ENCODE measurements at regions not wholly inside any gene's neighbourhood (a gene's known extent, or its start where the extent isn't known, plus 50 kb on each side); places are given as distances from the start of the nearest gene placed in this dataset.

DNA sequence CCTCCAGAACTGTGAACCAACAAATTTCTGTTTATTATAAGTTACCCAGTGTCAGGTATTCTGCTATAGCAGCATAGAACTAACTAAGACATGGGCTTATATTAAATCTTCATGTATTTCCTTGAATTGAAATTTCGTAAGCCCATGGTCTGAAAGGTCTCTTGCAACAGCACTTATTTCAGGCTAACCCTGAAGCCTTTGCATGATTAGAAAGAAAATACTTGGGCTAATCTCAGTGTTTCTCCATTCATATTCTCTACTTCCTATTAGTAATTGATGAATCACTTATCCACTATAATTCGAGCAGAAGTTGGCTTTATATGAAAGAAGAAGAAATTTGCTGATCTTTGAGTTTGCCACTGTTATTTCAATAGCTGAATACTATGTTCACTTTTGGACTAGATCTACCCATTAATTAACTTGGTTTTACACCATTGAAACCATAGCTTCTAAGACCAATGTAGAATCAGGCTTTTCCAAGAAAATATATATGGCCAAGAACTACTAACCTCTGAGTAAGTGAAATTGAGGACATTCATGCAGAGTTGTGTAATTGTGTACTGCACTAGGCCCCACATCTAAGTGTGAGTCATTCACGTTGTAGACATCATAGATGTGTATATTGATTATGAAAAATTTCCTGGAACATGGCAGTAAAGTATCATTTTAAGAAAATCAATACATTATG lies 731.6 kb downstream of the SOCS6 start:
- no peaks in the 10 kb centered on the region for H3K27me3 ChIP-seq (ENCODE audit: insufficient read depth, low read length)
- no TSS peak for BruUV-seq (replicated peaks)
- H3K9me3 ChIP-seq (ENCODE audit: control insufficient read depth in 1 of 2, insufficient read depth in 1 of 2, low read depth in 1 of 2, low read length in 2 of 2) = peaks cover 11 to 28% of the 10 kb centered on the region in 2 experiments; a peak in 2 of 4 replicates
- no peaks in the 10 kb centered on the region for H3K9me2 ChIP-seq (ENCODE audit: insufficient read depth)
- H3K9ac ChIP-seq (ENCODE audit: low read length) = no peak overlapping the region
- no peak overlapping the region for H2AFZ ChIP-seq (ENCODE audit: low read depth, low read length, poor library complexity, severe bottlenecking)
- DNase-seq (ENCODE audit: low read depth, low spot score) (no peak), ATAC-seq (no peak)
- H3K4me1 ChIP-seq (ENCODE audit: control insufficient read depth in 1 of 2, insufficient read depth in 2 of 2, low read length in 2 of 2) = no peaks in the 10 kb centered on the region
- no peak overlapping the region for H3K4me2 ChIP-seq (ENCODE audit: low read length)
- no peaks in the 10 kb centered on the region for H3K36me3 ChIP-seq (ENCODE audit: control insufficient read depth in 1 of 2, insufficient read depth in 2 of 2, low read length in 2 of 2)
- H4K20me1 ChIP-seq (ENCODE audit: insufficient read depth) = no peaks in the 10 kb centered on the region
- intact Hi-C loops (cut with micrococcal nuclease) = no loop called here
- ChIA-PET CTCF (no interaction called here), POLR2A (no interaction called here), RAD21 (ENCODE audit: low non-redundant PET in 1 of 2, low total read pairs in 2 of 2, uncharacterized antibody in 2 of 2, unreplicated experiment in 2 of 2) (no interaction called here)
- no peak overlapping the region for H3K27ac ChIP-seq (ENCODE audit: low read depth, low read length)
- H3K79me2 ChIP-seq (ENCODE audit: insufficient read depth, low read length) = no peaks in the 10 kb centered on the region
- TF ChIP-seq POLR2AphosphoS5 (IDR thresholded peaks at IDR 0.05; ENCODE audit: low read depth, low read length) (no peak), SRF (IDR thresholded peaks at IDR 0.05; ENCODE audit: low read depth) (no peak), ELF1 (IDR thresholded peaks at IDR 0.05; ENCODE audit: borderline replicate concordance, low read depth) (no peak), RAD21 (IDR thresholded peaks at IDR 0.05; ENCODE audit: low read depth) (no peak), POLR2A (IDR thresholded peaks at IDR 0.05; ENCODE audit: borderline replicate concordance, extremely low read depth, insufficient read depth, insufficient read length) (no peak), TCF7L2 (IDR thresholded peaks at IDR 0.05; ENCODE audit: borderline replicate concordance, extremely low read depth, insufficient read depth, insufficient read length) (no peak), EGR1 (IDR thresholded peaks at IDR 0.05; ENCODE audit: low read depth) (no peak)
- TF ChIP-seq, protein P1, sequence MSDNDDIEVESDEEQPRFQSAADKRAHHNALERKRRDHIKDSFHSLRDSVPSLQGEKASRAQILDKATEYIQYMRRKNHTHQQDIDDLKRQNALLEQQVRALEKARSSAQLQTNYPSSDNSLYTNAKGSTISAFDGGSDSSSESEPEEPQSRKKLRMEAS (IDR thresholded peaks at IDR 0.05) = no peak
- TF ChIP-seq, protein P2, sequence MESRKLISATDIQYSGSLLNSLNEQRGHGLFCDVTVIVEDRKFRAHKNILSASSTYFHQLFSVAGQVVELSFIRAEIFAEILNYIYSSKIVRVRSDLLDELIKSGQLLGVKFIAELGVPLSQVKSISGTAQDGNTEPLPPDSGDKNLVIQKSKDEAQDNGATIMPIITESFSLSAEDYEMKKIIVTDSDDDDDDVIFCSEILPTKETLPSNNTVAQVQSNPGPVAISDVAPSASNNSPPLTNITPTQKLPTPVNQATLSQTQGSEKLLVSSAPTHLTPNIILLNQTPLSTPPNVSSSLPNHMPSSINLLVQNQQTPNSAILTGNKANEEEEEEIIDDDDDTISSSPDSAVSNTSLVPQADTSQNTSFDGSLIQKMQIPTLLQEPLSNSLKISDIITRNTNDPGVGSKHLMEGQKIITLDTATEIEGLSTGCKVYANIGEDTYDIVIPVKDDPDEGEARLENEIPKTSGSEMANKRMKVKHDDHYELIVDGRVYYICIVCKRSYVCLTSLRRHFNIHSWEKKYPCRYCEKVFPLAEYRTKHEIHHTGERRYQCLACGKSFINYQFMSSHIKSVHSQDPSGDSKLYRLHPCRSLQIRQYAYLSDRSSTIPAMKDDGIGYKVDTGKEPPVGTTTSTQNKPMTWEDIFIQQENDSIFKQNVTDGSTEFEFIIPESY (IDR thresholded peaks at IDR 0.05; ENCODE audit: extremely low read depth, insufficient replicate concordance, low read length) = no peak
- TF ChIP-seq, protein P3, sequence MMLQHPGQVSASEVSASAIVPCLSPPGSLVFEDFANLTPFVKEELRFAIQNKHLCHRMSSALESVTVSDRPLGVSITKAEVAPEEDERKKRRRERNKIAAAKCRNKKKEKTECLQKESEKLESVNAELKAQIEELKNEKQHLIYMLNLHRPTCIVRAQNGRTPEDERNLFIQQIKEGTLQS (IDR thresholded peaks at IDR 0.05) = no peak
- no peak overlapping the region for H3K4me3 ChIP-seq (replicated peaks in 1 of 2; ENCODE audit: low read depth in 1 of 2, low read length in 2 of 2)

Measured in HCT116 (cell line).